Bronchial epithelial cell (primary cell): ENCODE measurements at regions not wholly inside any gene's neighbourhood (a gene's known extent, or its start where the extent isn't known, plus 50 kb on each side); places are given as distances from the start of the nearest gene placed in this dataset.
A peak's percentile ranks its signal among the peaks of the same experiment; 100 is the strongest.

ENCODE experiments used
- DNase-seq: peaks from one replicate; pipeline ENCODE4 v3.0.0-alpha.2; 2010; ENCODE audit warnings: low read depth
- FAIRE-seq: peaks from 2 replicates; lab custom pipeline; 2011; peaks lifted over from hg19 to GRCh38; lab: Jason Lieb, UNC
- H3K27me3 ChIP-seq: 2 replicates; pipeline ENCODE4 v1.5.1; 2011; ENCODE audit warnings: low read length; ENCODE audit not compliant: control insufficient read depth, insufficient read depth
- H3K36me3 ChIP-seq: 2 replicates; pipeline ENCODE4 v1.5.1; 2011; ENCODE audit warnings: low read length; ENCODE audit not compliant: control insufficient read depth, insufficient read depth
- H3K4me3 ChIP-seq: 2 replicates; pipeline ENCODE4 v1.5.1; 2011; ENCODE audit warnings: mild to moderate bottlenecking, low read depth, low read length, control low read depth
- CTCF ChIP-seq: IDR thresholded peaks from 2 replicates; pipeline ENCODE4 v1.5.1; 2011; ENCODE audit warnings: mild to moderate bottlenecking, moderate library complexity, low read length, control low read depth, inconsistent platforms; ENCODE audit not compliant: insufficient read depth, severe bottlenecking

DNA sequence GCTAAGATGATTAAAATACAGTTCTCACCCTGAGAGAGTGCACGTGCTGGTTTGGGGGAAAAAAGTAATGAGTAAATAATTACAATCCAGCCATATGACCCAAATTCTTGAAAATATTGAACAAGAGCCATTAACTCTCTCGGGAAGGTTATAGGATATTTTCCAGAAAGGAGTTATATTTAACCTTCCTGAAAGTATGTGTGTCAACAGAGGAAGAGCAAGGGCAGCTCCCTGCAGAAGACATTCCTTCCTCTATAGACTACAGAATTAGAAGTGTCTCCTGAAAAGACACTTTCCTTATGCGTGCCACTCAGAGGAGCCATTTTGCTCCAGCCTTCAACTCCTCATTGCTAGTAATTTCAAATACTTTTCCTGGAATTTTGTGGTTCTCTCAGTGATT lies 648.7 kb downstream of the USP25 start:
- Histone ChIP-seq H3K4me3 (no peak overlapping the region), H3K36me3 (no peaks in the 10 kb centered on the region), H3K27me3 (no peaks in the 10 kb centered on the region)
- DNase-seq (no peak), FAIRE-seq (no peak)
- TF ChIP-seq CTCF = no peak

DNA sequence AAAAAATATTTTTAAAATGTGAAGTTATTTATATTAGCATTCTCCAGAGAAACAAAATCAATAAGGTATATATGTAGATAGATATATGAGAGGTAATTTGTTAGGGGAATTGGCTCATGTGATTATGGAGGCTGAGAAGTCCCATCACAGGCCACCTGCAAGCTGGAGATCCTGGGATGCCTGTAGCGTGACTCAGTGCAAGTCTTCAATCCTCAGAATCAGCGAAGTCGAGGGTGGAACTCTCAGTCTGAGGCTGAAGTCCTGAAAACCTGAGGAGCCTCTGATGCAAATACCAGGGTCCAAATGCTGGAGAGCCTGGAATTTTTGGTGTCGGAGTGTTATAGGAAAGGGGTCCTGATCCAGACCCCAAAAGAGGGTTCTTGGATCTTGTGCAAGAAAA lies 658.5 kb downstream of the USP25 start:
- H3K4me3 ChIP-seq = no peak overlapping the region
- H3K27me3 ChIP-seq = no peaks in the 10 kb centered on the region
- FAIRE-seq (no peak), DNase-seq (peak; percentile 7)
- no peaks in the 10 kb centered on the region for H3K36me3 ChIP-seq
- no peak for TF ChIP-seq CTCF

DNA sequence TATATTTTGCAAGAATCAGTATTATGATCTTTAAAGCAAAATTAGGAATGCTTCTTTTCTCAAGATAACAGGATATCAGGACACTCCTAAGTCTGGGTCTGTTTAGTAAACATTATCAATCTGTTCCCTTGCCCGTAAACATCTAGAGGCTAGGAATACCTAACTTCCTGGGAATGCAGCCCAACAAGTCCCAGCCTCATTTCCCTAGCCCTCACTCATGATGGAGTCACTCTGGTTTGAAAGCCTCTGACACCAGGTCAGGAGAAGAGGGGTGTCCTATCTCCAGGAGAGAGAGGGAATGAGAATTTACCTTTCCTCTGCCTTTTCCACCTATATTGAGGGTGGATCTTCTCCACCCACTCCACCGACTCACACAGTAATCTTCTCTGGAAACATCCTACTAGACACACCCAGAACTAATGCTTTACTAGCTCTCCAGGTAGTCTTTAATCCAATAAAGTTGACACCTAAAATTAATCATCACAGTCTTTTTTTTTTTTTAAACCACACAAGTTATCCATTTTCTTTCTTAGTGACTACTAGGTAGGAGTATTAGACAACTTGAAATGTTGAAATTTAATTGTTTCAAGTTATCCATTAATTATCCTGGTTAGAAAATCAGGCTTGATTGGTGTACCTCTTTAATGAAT lies 659.3 kb downstream of the USP25 start:
- Histone ChIP-seq H3K36me3 (no peaks in the 10 kb centered on the region), H3K4me3 (no peak overlapping the region), H3K27me3 (no peaks in the 10 kb centered on the region)
- FAIRE-seq (no peak), DNase-seq (peak; percentile 79)
- TF ChIP-seq CTCF = no peak

DNA sequence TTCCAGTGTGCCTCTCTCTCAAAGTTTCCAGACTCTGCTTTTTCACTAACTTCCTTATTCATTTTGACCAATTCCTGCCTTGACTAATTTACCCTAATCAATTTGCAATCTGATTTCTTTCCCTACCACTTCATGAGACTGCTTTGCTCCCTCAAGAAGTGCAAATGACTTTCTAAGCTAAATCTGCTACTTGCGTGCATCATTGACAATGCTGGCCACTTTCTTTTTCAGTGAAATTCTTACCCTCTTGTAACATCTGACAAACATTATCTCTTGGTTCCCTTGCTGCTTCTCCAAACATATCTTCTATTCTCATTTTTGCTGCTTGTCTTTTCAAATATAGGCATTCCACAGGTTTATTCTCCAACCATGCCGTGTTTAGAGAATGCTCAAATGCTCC lies 659.9 kb downstream of the USP25 start:
- FAIRE-seq = no peak
- no peaks in the 10 kb centered on the region for H3K27me3 ChIP-seq
- no peak for DNase-seq
- no peaks in the 10 kb centered on the region for H3K36me3 ChIP-seq
- H3K4me3 ChIP-seq = no peak overlapping the region
- no peak for TF ChIP-seq CTCF

- FAIRE-seq (no peak), DNase-seq (no peak)
- H3K27me3 ChIP-seq = no peaks in the 10 kb centered on the region
- TF ChIP-seq CTCF = no peak
- H3K36me3 ChIP-seq = no peaks in the 10 kb centered on the region
- no peak overlapping the region for H3K4me3 ChIP-seq
These were observed 665.5 kb downstream of the USP25 start for GRCh38 chr21:16395285-16395684.

- DNase-seq = no peak
- Histone ChIP-seq H3K27me3 (no peaks in the 10 kb centered on the region), H3K4me3 (no peak overlapping the region), H3K36me3 (no peaks in the 10 kb centered on the region)
- no peak for FAIRE-seq
- no peak for TF ChIP-seq CTCF
These were observed 673.0 kb downstream of the USP25 start for GRCh38 chr21:16402752-16403151.
